MM.1S (cell line): ENCODE measurements at regions not wholly inside any gene's neighbourhood (a gene's known extent, or its start where the extent isn't known, plus 50 kb on each side); places are given as distances from the start of the nearest gene placed in this dataset.

ENCODE experiments used
- DNase-seq: peaks from one replicate; pipeline ENCODE4 v3.0.0-alpha.2; 2015
- H2AFZ ChIP-seq: fragments of 300-600 bp; sonication (generic); 2 replicates; pipeline ENCODE4 v1.6.0; 2016; ENCODE audit warnings: antibody characterized with exemption, low read length
- H3F3A ChIP-seq: fragments of 300-600 bp; sonication (generic); 2 replicates; pipeline ENCODE4 v1.6.1; 2016; ENCODE audit warnings: mild to moderate bottlenecking, antibody characterized with exemption, low read length, moderate library complexity, mixed read lengths; ENCODE audit not compliant: insufficient read depth
- H3K27ac ChIP-seq: fragments of 300-600 bp; sonication (generic); 2 replicates; pipeline ENCODE4 v1.5.1; 2016; ENCODE audit warnings: mild to moderate bottlenecking, low read length
- H3K27me3 ChIP-seq: fragments of 300-600 bp; sonication (generic); replicated peaks from 2 replicates; pipeline ENCODE4 v1.6.0; 2016; ENCODE audit warnings: low read length; ENCODE audit not compliant: insufficient read depth
- H3K36me3 ChIP-seq: fragments of 300-600 bp; sonication (generic); replicated peaks from 2 replicates; pipeline ENCODE4 v1.6.1; 2016; ENCODE audit warnings: mild to moderate bottlenecking, low read length, mixed read lengths; ENCODE audit not compliant: insufficient read depth
- H3K4me1 ChIP-seq: fragments of 300-600 bp; sonication (generic); 2 replicates; pipeline ENCODE4 v1.6.1; 2016; ENCODE audit warnings: low read length, mixed read lengths
- H3K4me2 ChIP-seq: fragments of 300-600 bp; sonication (generic); 2 replicates; pipeline ENCODE4 v1.6.0; 2016; ENCODE audit warnings: low read depth, low read length
- H3K4me3 ChIP-seq: fragments of 300-600 bp; sonication (generic); 2 replicates; pipeline ENCODE4 v1.5.1; 2016; ENCODE audit warnings: low read length, mixed read lengths
- H3K79me2 ChIP-seq: fragments of 300-600 bp; sonication (generic); 2 replicates; pipeline ENCODE4 v1.6.1; 2016; ENCODE audit warnings: mixed run types, low read length, mixed read lengths
- H3K9ac ChIP-seq: fragments of 300-600 bp; sonication (generic); 2 replicates; pipeline ENCODE4 v1.6.1; 2016; ENCODE audit warnings: low read length, mixed read lengths
- H3K9me2 ChIP-seq: fragments of 300-600 bp; sonication (generic); replicated peaks from 2 replicates; pipeline ENCODE4 v1.6.1; 2016; ENCODE audit warnings: mild to moderate bottlenecking, low read length, mixed read lengths; ENCODE audit not compliant: insufficient read depth
- H3K9me3 ChIP-seq: fragments of 300-600 bp; sonication (generic); replicated peaks from 2 replicates; pipeline ENCODE4 v1.6.1; 2016; ENCODE audit warnings: mild to moderate bottlenecking, low read length, mixed read lengths; ENCODE audit not compliant: insufficient read depth
- H4K20me1 ChIP-seq: fragments of 300-600 bp; sonication (generic); 2 replicates; pipeline ENCODE4 v1.6.1; 2016; ENCODE audit warnings: mild to moderate bottlenecking, low read length, moderate library complexity, mixed read lengths; ENCODE audit not compliant: insufficient read depth
- EZH2 ChIP-seq: fragments of 300-600 bp; sonication (generic); optimal IDR thresholded peaks from 2 replicates; pipeline ENCODE3; 2017; ENCODE audit warnings: low read depth, mild to moderate bottlenecking, antibody characterized with exemption, low read length, mixed read lengths
- EZH2phosphoT487 ChIP-seq: fragments of 300-600 bp; sonication (generic); IDR thresholded peaks from 2 replicates; pipeline ENCODE4 v1.6.1; 2018; ENCODE audit warnings: antibody characterized with exemption, low read length
- TF ChIP-seq, protein P1 (sequence below): fragments of 300-600 bp; sonication (generic); IDR thresholded peaks from 2 replicates; pipeline ENCODE4 v1.5.1; 2016; ENCODE audit warnings: antibody characterized with exemption, low read length, mixed read lengths

DNA sequence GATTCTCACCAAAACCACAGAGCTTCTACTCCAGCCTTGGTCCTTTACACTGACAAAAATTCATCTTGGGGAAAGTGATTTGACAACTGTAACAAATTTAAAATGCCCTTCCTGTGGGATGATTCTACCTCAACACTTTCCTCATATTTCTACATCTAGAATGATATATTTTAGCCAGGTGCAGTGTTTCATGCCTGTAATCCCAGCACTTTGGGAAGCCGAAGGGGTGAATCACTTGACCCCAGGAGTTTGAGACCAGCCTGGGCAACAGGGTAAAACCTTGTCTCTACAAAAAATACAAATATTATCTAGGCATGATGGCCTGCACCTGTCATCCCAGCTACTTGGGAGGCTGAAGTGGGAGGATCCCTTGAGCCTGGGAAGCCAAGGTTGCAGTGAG lies 408.6 kb downstream of the CDH7 start:
- TF ChIP-seq, protein P1, sequence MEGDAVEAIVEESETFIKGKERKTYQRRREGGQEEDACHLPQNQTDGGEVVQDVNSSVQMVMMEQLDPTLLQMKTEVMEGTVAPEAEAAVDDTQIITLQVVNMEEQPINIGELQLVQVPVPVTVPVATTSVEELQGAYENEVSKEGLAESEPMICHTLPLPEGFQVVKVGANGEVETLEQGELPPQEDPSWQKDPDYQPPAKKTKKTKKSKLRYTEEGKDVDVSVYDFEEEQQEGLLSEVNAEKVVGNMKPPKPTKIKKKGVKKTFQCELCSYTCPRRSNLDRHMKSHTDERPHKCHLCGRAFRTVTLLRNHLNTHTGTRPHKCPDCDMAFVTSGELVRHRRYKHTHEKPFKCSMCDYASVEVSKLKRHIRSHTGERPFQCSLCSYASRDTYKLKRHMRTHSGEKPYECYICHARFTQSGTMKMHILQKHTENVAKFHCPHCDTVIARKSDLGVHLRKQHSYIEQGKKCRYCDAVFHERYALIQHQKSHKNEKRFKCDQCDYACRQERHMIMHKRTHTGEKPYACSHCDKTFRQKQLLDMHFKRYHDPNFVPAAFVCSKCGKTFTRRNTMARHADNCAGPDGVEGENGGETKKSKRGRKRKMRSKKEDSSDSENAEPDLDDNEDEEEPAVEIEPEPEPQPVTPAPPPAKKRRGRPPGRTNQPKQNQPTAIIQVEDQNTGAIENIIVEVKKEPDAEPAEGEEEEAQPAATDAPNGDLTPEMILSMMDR = no peak
- TF ChIP-seq EZH2phosphoT487 = no peak
- TF ChIP-seq EZH2 = no peak
- no peaks in the 10 kb centered on the region for H3K9me2 ChIP-seq
- no peak overlapping the region for H3K4me2 ChIP-seq
- H3K27ac ChIP-seq = no peak overlapping the region
- no peaks in the 10 kb centered on the region for H3K79me2 ChIP-seq
- H4K20me1 ChIP-seq = no peaks in the 10 kb centered on the region
- no peaks in the 10 kb centered on the region for H3K36me3 ChIP-seq
- H3K27me3 ChIP-seq = no peaks in the 10 kb centered on the region
- H3K9me3 ChIP-seq = no peaks in the 10 kb centered on the region
- H3K4me1 ChIP-seq = no peaks in the 10 kb centered on the region
- no peak overlapping the region for H3K9ac ChIP-seq
- no peak overlapping the region for H2AFZ ChIP-seq
- DNase-seq = no peak
- H3F3A ChIP-seq = no peaks in the 10 kb centered on the region
- H3K4me3 ChIP-seq = no peak overlapping the region

DNA sequence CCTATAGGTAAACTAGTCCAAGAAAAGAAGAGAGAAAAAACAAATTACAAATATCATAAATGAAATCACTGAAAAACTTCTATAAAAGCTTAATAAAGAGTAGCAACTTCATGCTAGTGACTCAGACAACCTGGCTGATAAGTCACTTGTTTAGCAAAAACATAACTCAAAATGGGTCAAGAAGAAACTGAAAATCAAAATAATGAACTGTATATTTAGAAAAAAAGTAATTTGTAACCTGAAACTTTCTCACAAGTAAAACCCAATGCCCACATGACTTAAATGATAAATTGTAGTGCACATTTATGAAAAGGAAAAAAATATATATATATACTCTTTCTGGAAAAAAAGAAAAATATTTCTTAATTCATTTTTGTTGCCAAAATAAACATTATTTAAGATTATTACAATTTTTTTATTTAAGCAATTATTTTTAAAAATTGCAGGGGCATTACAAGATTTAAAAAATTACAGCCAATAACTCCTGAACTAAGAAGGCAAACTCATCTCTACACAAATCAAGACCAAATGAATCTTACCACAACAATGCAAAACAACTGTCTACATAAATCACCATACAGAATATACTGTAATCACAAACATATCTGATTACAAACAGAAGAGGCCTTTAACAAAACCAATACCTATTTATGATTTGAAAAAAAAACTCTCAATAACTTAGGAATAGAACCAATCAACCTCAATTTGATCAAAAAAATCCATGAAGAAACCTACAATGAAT lies 406.3 kb downstream of the CDH7 start:
- Histone ChIP-seq H3K79me2 (no peaks in the 10 kb centered on the region), H3K4me3 (no peak overlapping the region), H3K27ac (no peak overlapping the region), H3K9me2 (no peaks in the 10 kb centered on the region), H3F3A (no peaks in the 10 kb centered on the region), H3K4me2 (no peak overlapping the region), H3K4me1 (no peaks in the 10 kb centered on the region), H3K9me3 (no peaks in the 10 kb centered on the region), H3K9ac (no peak overlapping the region), H3K36me3 (no peaks in the 10 kb centered on the region), H2AFZ (no peak overlapping the region), H4K20me1 (no peaks in the 10 kb centered on the region), H3K27me3 (no peaks in the 10 kb centered on the region)
- no peak for TF ChIP-seq EZH2phosphoT487
- TF ChIP-seq, protein P1 = no peak
- no peak for TF ChIP-seq EZH2
- DNase-seq = peak; percentile 7

DNA sequence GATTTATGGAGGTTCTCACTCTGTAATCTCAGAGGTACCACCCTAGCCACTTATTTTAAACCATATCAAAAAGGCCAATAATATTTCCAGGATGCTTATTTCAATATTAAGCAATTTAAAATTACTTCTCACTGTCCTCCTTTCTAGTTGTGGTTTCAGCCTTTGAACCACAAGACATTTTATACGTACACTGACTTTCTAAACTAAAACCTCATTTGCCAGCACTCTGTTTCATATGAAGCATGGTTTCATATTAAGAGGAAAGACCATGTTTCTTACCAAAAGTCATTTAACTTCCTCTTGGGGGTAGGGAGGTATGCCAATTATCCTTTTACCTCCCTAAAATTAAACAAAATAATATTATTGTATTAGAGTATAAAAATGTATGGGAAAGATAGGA lies 399.8 kb downstream of the CDH7 start:
- Histone ChIP-seq H3K27ac (no peak overlapping the region), H3K9ac (no peak overlapping the region), H3K27me3 (no peaks in the 10 kb centered on the region), H3K79me2 (no peaks in the 10 kb centered on the region), H3K9me3 (no peaks in the 10 kb centered on the region), H4K20me1 (no peaks in the 10 kb centered on the region), H3K4me2 (no peak overlapping the region), H3K4me1 (no peaks in the 10 kb centered on the region), H3K9me2 (no peaks in the 10 kb centered on the region), H2AFZ (no peak overlapping the region), H3F3A (no peaks in the 10 kb centered on the region), H3K4me3 (no peak overlapping the region), H3K36me3 (no peaks in the 10 kb centered on the region)
- TF ChIP-seq EZH2 (no peak), EZH2phosphoT487 (no peak)
- TF ChIP-seq, protein P1 = no peak
- peak; percentile 71 for DNase-seq
